NCI-H1436 treated with DMSO at 0.1 percent for 48 hours (cell line): ENCODE measurements at regions not wholly inside any gene's neighbourhood (a gene's known extent, or its start where the extent isn't known, plus 50 kb on each side); places are given as distances from the start of the nearest gene placed in this dataset.

Source experiments
- DNase-seq: peaks from one replicate; lab custom pipeline; 2025; lab: John Stamatoyannopoulos, UW

DNA sequence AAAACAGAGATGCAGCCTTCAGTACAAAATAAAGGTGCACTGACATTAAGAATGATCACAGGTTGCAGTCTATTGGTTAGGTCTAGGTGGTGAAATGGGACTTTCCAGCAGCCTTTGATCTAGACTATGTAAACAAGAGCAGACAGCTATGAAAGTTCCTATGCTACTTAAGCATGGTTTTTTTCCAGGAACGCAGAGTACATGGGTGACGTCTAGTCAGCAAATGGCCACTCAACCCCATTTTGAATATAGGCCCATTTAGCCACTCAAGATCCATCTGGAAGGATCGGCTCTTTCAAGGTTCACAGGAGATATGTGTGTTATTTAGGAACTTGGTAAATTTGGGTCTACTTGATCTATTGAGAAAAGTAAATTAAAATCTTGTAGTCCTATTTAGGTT is 1424.6 kb upstream of the LRRTM3 start:
- DNase-seq = no peak

- no peak for DNase-seq
These were observed 1407.5 kb upstream of the LRRTM3 start for GRCh38 chr10:65518379-65518778.

GRCh38 chr10:65528986-65529385 is 1396.8 kb upstream of the LRRTM3 start:
- no peak for DNase-seq

GRCh38 chr10:65531545-65531944 is 1394.3 kb upstream of the LRRTM3 start:
- no peak for DNase-seq

- no peak for DNase-seq
These were observed 1391.1 kb upstream of the LRRTM3 start for GRCh38 chr10:65534771-65535170.

DNA sequence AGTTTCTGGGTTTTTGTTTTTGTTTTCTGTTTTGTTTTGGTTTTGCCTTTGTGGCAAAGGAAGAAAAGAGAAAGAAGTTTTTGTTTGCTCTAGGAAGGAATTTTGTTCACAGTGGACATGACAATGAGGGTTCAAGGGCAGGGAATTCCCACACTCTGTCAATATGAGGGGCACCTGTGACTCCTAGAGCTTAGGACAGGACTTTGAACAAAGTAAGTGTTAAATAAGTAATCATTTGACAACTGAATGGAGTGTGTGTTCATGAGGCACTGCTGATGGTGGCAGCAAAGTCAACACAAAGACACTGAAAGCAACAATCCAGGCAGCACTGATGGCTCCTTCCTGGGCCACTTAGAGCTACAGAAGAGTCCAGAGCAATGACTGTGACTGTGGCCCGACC is 1381.1 kb upstream of the LRRTM3 start:
- DNase-seq = no peak

- DNase-seq = no peak
These were observed 1377.8 kb upstream of the LRRTM3 start for GRCh38 chr10:65548001-65548400.

- no peak for DNase-seq
These were observed 1375.1 kb upstream of the LRRTM3 start for GRCh38 chr10:65550761-65551160.

- no peak for DNase-seq
These were observed 1370.6 kb upstream of the LRRTM3 start for GRCh38 chr10:65555192-65555591.

- no peak for DNase-seq
These were observed 1369.8 kb upstream of the LRRTM3 start for GRCh38 chr10:65556006-65556405.

GRCh38 chr10:65559369-65559768 is 1366.5 kb upstream of the LRRTM3 start:
- no peak for DNase-seq

DNA sequence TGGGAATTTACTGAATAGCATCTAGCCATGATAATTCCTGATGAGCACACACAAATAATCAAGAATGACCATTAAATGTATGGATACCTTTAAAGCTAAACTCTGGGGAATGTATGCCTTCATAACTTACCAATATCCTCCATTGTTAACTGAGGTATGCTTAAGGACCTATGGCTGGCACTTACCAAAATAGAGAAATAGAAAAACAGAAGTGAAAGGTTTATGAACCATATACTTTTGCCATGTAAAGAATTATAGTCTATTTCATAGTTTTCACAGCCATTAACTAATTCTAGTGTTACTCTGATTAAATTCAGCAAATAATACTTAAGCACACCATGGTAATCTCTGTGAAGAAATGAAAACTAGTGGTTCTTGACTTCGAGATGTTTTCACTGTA is 1360.6 kb upstream of the LRRTM3 start:
- no peak for DNase-seq

DNA sequence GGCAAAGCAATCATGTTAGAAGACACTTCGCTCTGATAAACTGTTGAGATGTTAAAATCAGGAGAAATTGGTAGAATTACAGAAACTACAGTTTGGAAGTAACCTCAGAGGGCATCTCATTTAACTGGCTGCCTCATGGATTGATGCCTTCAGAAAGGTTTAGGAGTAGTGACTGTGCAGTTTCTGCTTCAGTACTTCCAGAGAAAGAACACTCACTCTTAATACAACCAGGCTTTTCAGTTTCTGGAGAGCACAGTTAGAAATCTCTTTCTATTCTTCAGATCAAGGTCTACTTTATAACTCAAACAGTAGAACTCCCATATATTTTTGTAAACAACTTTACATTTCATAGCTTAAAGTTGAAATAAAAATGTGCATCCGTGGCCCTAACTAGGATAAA is 1358.9 kb upstream of the LRRTM3 start:
- DNase-seq = no peak

GRCh38 chr10:65570143-65571010 is 1355.5 kb upstream of the LRRTM3 start:
- peak; percentile 71 for DNase-seq

DNA sequence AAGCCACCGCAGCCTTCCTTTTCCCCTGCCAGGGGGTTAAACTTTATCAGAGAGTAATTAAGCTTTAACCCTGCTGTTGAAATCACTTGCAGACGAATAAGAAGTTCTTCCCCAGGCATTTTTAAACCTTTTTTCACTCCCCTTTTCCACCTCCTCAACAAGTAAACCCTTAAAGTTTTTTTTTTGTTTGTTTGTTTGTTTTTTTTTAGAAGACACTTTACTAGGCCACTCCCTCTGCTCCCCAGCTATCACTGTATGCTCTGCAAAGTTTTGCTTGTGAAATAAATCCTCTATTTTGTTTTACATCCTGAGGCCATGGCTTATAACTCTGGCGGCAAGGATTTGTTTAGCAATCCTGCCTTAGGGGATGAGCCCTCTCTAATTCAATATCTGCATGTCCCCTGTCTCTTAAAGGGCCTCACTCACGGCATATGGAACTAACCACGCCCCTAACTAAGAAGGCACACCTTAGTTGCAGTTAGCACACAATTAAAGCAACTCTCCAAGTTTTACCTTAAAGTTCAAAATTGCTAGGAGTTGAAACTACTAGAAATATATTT is 1354.7 kb upstream of the LRRTM3 start:
- no peak for DNase-seq

DNA sequence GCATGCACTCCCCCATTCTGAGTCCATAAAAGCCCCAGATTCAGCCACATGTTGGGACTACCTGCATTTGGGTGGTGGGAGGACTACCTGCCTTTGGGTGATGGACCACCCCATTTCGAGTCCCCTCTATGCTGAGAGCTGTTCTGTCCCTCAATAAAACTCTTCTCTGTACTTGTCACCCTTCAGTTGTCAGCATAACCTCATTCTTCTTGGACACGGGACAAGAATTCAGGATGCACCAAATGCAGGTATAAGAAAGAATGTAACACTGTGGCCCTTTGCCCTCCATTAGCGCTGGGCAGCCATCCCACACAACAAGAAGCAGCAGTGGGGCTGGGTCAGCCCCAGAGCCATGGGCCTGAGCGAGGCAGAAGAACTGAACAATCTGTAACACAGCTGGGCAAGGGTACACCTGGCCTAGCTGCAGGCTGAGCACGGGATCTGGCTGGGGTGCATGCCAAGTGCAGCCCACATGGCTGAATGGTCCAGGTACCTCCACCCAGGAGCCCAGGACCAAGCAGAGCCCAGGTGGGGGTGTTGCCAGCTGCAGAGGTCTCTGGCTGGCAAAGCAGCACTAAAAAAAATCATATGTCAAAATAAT is 1344.3 kb upstream of the LRRTM3 start:
- DNase-seq = no peak

DNA sequence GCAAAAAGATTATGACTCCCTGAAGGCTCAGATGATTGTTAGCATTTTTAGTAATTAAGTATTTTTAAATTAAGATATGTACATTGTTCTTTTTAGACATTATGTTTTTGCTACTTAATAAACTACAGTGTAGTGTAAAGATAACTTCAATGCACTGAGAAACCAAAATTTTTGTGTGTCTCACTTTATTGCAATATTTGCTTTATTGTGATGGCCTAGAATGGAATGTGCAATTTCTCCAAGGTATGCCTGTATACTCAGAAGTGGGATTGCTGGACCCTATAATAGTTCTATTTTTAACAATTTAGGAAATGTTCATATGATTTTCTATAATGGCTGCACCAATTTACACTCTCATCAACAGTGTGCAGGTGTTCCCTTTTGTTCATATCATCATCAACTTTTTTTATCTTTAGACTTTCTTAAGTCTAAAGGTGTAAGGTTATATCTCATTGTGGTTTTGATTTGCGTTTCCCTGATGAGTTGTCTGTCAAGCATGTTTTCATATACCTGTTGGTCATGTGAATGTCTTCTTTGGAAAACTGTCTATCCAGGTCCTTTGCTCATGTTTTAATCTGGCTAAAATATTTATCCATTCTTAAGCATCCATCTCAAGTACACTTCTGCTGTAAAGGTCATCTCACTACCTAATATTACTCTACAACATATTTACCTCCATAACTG is 1323.5 kb upstream of the LRRTM3 start:
- no peak for DNase-seq

GRCh38 chr10:65611592-65611991 is 1314.2 kb upstream of the LRRTM3 start:
- no peak for DNase-seq

- no peak for DNase-seq
These were observed 1310.8 kb upstream of the LRRTM3 start for GRCh38 chr10:65614956-65615565.

DNA sequence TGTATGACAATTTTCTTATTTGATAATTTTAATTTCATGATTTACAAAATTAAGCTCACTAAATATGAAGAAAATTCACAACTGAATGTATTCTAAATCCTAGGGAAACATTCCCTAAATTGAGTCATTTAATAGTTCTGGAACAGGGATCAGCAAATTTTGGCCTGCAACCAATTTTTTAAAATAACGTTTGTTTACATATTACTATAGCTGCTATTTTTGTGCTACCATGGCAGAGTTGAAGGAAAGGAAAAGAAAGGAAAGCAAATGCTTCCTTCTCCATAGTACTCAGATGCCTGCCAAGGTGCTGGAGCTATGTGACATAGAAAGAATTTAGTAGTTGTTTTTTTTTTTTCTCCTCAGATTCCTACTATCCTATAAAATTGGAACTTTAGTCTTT is 1307.7 kb upstream of the LRRTM3 start:
- DNase-seq = no peak

DNA sequence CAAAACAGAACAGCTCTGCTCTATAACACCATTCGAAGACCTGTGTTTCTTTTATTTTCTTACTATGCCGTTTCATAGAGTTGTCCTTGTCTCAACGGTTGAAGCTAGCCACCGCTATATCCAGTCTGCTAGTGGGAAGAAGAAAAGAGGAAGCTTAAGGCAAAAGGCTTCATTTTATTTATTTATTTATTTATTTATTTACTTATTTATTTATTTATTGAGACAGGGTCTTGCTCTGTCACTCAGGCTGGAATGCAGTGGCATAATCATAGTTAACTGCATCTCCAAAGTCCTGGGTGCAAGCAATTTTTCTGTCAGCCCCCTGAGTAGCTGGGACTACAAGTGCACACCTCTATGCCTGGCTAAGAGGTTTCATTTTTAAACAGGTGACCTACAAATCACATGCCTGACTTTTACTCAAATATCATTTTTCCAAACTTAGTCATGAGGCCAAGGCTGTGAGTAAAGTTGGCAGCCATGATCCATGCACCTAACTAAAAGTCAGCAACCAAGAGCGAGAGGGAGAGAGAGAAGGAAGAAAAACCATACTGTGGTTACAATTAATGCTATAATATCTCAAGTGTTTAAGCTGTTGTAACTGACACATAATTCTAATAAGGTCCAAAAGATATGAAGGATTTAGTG is 1305.3 kb upstream of the LRRTM3 start:
- no peak for DNase-seq

DNA sequence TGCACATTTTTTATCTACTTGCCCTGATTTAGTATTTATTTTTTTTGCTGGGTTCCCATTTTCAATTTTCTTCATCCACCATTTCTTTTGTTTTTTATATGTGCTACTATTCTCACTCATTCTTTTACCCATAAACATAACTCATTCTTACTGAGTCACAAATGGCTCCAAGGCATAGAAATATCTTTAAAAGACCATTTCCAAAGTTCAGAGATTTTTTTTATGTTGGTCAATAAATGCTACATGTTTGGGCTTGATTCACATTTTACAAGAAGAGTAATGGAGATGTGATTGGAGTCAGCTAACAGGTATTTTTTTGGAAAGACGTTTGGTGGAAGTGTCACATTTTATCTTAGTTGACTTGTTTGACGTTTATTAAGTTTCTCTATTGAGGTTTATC is 1303.2 kb upstream of the LRRTM3 start:
- DNase-seq = no peak
